Lower leg skin (tissue), 4 donors: ENCODE measurements at regions not wholly inside any gene's neighbourhood (a gene's known extent, or its start where the extent isn't known, plus 50 kb on each side); places are given as distances from the start of the nearest gene placed in this dataset.

ENCODE experiments used
- DNase-seq, 2 donors: peaks; one replicate each; pipeline ENCODE4 v3.0.0-alpha.2; 2019; ENCODE audit warnings: low spot score in 2 of 2
- H3K4me3 ChIP-seq: fragments of 200-600 bp; sonication (generic); 2 replicates; pipeline ENCODE4 v1.5.1; 2017; ENCODE audit warnings: mild to moderate bottlenecking, low read depth; ENCODE audit not compliant: poor library complexity, severe bottlenecking
- POLR2A ChIP-seq, 2 donors: fragments of 450-650 bp; IDR thresholded peaks; one replicate each; pipeline ENCODE4 v1.6.1; 2016 to 2017; ENCODE audit warnings: antibody characterized with exemption in 2 of 2, mild to moderate bottlenecking in 1 of 2, moderate library complexity in 1 of 2
- WGBS, 2 donors: methylation state at CpG; one replicate each; pipeline ENCODE4 v1.1.5; 2018; 5-methylcytosine and 5-hydroxymethylcytosine counted together
- intact Hi-C: fragments of 100-400 bp; cut with DNase I; formaldehyde crosslinking; loops from one replicate; pipeline ENCODE4 v1.15.0; 2023; ENCODE audit warnings: low total_unique reads
- TF ChIP-seq, protein P1 (sequence below), 3 donors: fragments of 450-650 bp; IDR thresholded peaks; one replicate each; pipeline ENCODE4 v1.5.1; 2016; ENCODE audit warnings: antibody characterized with exemption in 3 of 3, mild to moderate bottlenecking in 3 of 3, moderate library complexity in 2 of 3

DNA sequence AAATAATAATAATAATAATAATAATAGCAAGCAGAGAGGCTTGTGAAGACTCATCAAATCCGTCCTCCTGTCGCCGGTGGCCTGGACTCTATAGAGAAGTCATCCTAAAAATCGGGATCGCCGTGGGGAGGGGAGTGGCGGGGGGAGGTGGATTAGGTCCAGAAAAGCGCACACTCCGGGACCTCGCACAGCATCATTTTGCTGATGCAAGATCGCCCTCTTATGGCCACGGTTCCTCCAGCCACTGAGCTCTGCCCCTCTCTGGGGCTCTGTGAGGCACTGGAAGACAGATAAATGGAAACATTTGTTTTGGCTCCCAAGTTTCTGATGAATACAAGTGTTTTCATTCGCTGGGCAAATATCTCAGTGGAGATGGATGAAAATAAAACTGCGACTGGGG is 612.0 kb downstream of the MATN1 start:
- no peak for TF ChIP-seq POLR2A (IDR thresholded peaks at IDR 0.05)
- TF ChIP-seq, protein P1, sequence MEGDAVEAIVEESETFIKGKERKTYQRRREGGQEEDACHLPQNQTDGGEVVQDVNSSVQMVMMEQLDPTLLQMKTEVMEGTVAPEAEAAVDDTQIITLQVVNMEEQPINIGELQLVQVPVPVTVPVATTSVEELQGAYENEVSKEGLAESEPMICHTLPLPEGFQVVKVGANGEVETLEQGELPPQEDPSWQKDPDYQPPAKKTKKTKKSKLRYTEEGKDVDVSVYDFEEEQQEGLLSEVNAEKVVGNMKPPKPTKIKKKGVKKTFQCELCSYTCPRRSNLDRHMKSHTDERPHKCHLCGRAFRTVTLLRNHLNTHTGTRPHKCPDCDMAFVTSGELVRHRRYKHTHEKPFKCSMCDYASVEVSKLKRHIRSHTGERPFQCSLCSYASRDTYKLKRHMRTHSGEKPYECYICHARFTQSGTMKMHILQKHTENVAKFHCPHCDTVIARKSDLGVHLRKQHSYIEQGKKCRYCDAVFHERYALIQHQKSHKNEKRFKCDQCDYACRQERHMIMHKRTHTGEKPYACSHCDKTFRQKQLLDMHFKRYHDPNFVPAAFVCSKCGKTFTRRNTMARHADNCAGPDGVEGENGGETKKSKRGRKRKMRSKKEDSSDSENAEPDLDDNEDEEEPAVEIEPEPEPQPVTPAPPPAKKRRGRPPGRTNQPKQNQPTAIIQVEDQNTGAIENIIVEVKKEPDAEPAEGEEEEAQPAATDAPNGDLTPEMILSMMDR (IDR thresholded peaks at IDR 0.05): no peak
- DNase-seq: no peak
- intact Hi-C loops: no loop called here
- 4% methylated on average over 14 of the region's 14 CpGs for WGBS, 2 donors
- no peak overlapping the region for H3K4me3 ChIP-seq

DNA sequence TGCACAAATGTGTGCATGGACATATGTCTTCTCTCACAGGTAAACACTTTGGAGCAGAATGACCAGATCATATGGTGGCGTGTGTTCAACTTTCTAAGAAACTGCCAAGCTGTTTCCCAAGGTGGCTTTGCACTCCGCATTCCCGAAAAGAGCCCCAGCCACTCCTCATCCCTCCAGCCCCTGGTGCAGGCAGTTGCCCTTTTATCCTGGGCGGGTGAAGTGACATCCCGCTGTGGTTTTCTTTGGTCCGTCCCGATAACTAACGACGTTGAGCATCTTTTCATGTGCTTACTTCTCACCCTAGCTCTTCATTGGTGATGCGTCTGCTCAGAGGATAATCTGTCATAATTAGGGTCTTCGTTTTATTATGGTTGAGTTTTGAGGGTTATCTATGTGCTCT is 612.5 kb downstream of the MATN1 start:
- DNase-seq: no peak
- intact Hi-C loops: no loop called here
- H3K4me3 ChIP-seq: no peak overlapping the region
- 47 to 65% methylated on average over 11 of the region's 11 CpGs for WGBS, 2 donors
- no peak for TF ChIP-seq POLR2A (IDR thresholded peaks at IDR 0.05)
- TF ChIP-seq, protein P1 (IDR thresholded peaks at IDR 0.05): no peak

DNA sequence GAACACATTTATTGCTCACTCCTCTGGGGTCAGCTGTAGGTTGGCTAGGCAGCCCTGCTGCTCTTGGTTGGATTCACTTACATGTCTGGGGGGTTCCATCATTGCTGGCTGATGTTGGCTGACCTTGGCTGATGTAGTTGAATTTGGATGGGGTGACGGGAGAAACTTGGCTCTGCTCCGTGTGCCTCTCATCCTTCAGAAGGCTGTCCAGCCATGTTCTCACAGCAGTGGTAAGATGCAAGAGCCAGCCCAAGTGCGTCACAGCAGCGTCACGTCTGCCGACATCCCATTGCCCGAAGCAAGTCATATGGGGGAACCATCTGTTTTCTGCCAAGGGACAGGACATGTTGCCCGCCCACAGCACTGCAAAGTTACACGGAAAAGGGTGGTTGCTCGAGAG is 613.5 kb downstream of the MATN1 start:
- no peak overlapping the region for H3K4me3 ChIP-seq
- TF ChIP-seq, protein P1 (IDR thresholded peaks at IDR 0.05): no peak
- no peak for TF ChIP-seq POLR2A (IDR thresholded peaks at IDR 0.05)
- DNase-seq: no peak
- intact Hi-C loops: no loop called here
- 26 to 29% methylated on average over 10 of the region's 10 CpGs for WGBS, 2 donors

DNA sequence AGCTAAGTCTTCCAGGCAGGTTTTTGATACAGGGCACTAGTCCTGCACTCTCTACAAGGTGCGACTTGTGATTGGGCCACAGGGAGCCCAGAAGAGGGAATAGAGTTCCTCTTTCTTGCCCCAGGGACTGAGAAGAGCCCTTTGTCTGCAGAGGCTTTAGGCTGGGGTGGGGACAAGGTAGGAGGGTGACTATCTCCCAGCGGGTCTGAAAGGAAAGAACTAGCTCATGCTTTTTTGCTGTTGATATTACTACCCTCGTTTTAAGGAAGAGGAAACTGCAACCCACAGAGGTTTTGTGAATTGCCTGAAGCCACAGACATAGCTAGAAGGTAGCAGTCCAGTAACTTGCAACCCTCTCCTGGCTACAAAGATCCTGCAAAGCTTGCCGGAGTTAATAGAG is 615.2 kb downstream of the MATN1 start:
- DNase-seq: no peak
- TF ChIP-seq, protein P1 (IDR thresholded peaks at IDR 0.05): no peak
- no peak for TF ChIP-seq POLR2A (IDR thresholded peaks at IDR 0.05)
- WGBS, 2 donors: 44 to 51% methylated on average over 4 of the region's 4 CpGs
- no peak overlapping the region for H3K4me3 ChIP-seq
- intact Hi-C loops: no loop called here

DNA sequence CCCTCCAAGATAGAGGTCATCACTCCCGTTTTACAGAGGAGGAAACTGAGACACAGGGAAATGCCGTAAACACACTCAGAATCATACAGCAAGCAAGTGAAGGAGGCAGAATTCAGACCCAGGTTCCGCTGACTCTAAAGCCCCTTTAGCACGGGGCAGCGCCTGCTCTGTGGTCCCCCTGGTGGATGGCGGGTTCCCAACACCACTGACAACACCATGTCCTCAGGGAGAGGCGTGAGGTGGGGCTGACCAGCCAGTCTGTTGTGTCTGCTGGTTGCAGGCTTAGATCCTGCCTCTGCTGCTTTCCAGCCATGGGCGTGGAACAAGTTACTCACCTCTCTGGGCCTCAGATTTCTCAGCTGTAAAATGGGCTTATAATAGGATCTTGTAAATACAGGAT is 617.3 kb downstream of the MATN1 start:
- 28 to 31% methylated on average over 8 of the region's 8 CpGs for WGBS, 2 donors
- H3K4me3 ChIP-seq: no peak overlapping the region
- TF ChIP-seq POLR2A (IDR thresholded peaks at IDR 0.05): no peak
- TF ChIP-seq, protein P1 (IDR thresholded peaks at IDR 0.05): no peak
- DNase-seq: no peak
- intact Hi-C loops: no loop called here

DNA sequence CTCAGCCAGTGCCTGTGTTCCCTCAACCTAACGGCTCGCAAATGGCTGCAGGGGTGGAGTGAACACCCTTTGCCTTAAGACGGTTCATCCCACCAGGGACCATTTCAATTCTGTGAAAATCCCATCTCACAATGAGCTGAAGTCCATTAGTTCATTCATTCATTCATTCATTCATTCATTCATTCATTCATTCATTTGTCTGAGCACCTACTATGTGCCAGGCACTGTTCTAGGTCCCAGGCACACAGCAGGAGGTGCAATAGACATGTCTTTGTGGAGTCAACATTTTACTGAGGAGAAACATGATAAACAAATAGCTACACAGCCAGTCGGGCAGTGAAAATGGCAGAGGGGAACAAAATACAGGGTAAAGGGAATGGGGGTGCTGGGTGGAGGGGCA is 618.8 kb downstream of the MATN1 start:
- intact Hi-C loops: no loop called here
- TF ChIP-seq POLR2A (IDR thresholded peaks at IDR 0.05): no peak
- TF ChIP-seq, protein P1 (IDR thresholded peaks at IDR 0.05): no peak
- WGBS, 2 donors: 73 to 76% methylated on average over 4 of the region's 4 CpGs
- no peak for DNase-seq
- H3K4me3 ChIP-seq: no peak overlapping the region
